B cell (primary cell): ENCODE measurements at regions not wholly inside any gene's neighbourhood (a gene's known extent, or its start where the extent isn't known, plus 50 kb on each side); places are given as distances from the start of the nearest gene placed in this dataset.

Experiments
- ATAC-seq: fragments of 200-7000 bp; cut with Tn5 transposase; one replicate; pipeline ENCODE4 v1.10.0; 2021; ENCODE audit warnings: low read depth, mild to moderate bottlenecking, moderate number of reproducible peaks, moderate library complexity
- CTCF ChIA-PET: fragments of 350-600 bp; sonication (Branson Sonifier 250); formaldehyde crosslinking; loops from one replicate; lab custom pipeline; 2021; ENCODE audit warnings: antibody characterized with exemption, inconsistent platforms; lab: Charles Lee
- POLR2A ChIA-PET: fragments of 350-600 bp; sonication (Branson Sonifier 250); formaldehyde crosslinking; loops from one replicate; lab custom pipeline; 2021; ENCODE audit warnings: antibody characterized with exemption; lab: Charles Lee
- DNase-seq: peaks from one replicate; pipeline ENCODE4 v3.0.0; 2013
- H2AFZ ChIP-seq: 2 replicates; pipeline ENCODE4 v1.6.1; 2012; ENCODE audit warnings: mild to moderate bottlenecking, low read depth, low read length; ENCODE audit not compliant: insufficient read depth, poor library complexity, severe bottlenecking
- H3K27ac ChIP-seq, 2 donors: 1 replicate in 1 of 2; 2 replicates in 1 of 2; pipeline ENCODE4 v1.5.1; 2012 to 2013; ENCODE audit warnings: low read length in 2 of 2, mild to moderate bottlenecking in 2 of 2, moderate library complexity in 1 of 2
- H3K27me3 ChIP-seq, 4 experiments: fragments of 200-600 bp in 1 of 4; sonication (generic) in 1 of 4; replicated peaks in 1 of 4; 1 replicate in 2 of 4; 2 replicates in 2 of 4; pipeline versions ENCODE4 v1.6.1 to v1.7.0; 2013 to 2016; ENCODE audit warnings: low read length in 3 of 4, mild to moderate bottlenecking in 2 of 4, mixed read lengths in 1 of 4, moderate library complexity in 1 of 4; ENCODE audit not compliant: insufficient read depth in 4 of 4, control insufficient read depth in 3 of 4; ENCODE audit errors: control extremely low read depth in 1 of 4
- H3K36me3 ChIP-seq, 2 experiments: replicated peaks in 1 of 2; 1 replicate in 1 of 2; 2 replicates in 1 of 2; pipeline versions ENCODE4 v1.6.1 to v1.7.1; 2013; ENCODE audit warnings: low read length in 1 of 2; ENCODE audit not compliant: insufficient read depth in 2 of 2, control insufficient read depth in 1 of 2; ENCODE audit errors: control extremely low read depth in 1 of 2, extremely low read depth in 1 of 2
- H3K4me1 ChIP-seq, 2 donors: fragments of 200-600 bp in 1 of 2; sonication (generic) in 1 of 2; 1 replicate in 1 of 2; 2 replicates in 1 of 2; pipeline versions ENCODE4 v1.5.1 to v1.6.1; 2013 to 2017; ENCODE audit warnings: low read length in 2 of 2; ENCODE audit not compliant: control insufficient read depth in 2 of 2, insufficient read depth in 2 of 2
- H3K4me2 ChIP-seq: replicated peaks from 2 replicates; pipeline ENCODE3; 2012; ENCODE audit warnings: mild to moderate bottlenecking, low read depth, low read length; ENCODE audit not compliant: poor library complexity, severe bottlenecking
- H3K4me3 ChIP-seq, 5 experiments: fragments of 200-600 bp in 1 of 5; sonication (generic) in 1 of 5; 1 replicate in 3 of 5; 2 replicates in 2 of 5; pipeline versions ENCODE4 v1.5.1 to v1.7.0; 2011 to 2016; ENCODE audit warnings: low read length in 4 of 5, mild to moderate bottlenecking in 4 of 5, low read depth in 2 of 5, control low read depth in 1 of 5, moderate library complexity in 1 of 5; ENCODE audit not compliant: insufficient read depth in 1 of 5; ENCODE audit errors: control extremely low read depth in 1 of 5, extremely low read depth in 1 of 5
- H3K79me2 ChIP-seq: fragments of 200-600 bp; sonication (generic); one replicate; pipeline ENCODE4 v1.6.0; 2016; ENCODE audit warnings: low read length; ENCODE audit not compliant: control insufficient read depth, insufficient read depth
- H3K9ac ChIP-seq: fragments of 200-600 bp; sonication (generic); 2 replicates; pipeline ENCODE4 v1.6.1; 2017; ENCODE audit warnings: mild to moderate bottlenecking, low read length, moderate library complexity
- H3K9me3 ChIP-seq, 3 donors: one replicate each; pipeline versions ENCODE4 v1.6.1 to v1.7.1; 2013; ENCODE audit warnings: low read length in 2 of 3; ENCODE audit not compliant: control insufficient read depth in 2 of 3, insufficient read depth in 1 of 3; ENCODE audit errors: control extremely low read depth in 1 of 3
- H4K20me1 ChIP-seq: 2 replicates; pipeline ENCODE4 v1.6.0; 2012; ENCODE audit warnings: mild to moderate bottlenecking, low read length; ENCODE audit not compliant: insufficient read depth, control insufficient read depth, poor library complexity, severe bottlenecking
- H3K27ac Mint-ChIP-seq: one replicate; pipeline ENCODE4 v1.8.0; 2021; ENCODE audit warnings: mixed read lengths
- H3K27me3 Mint-ChIP-seq: one replicate; pipeline ENCODE4 v1.8.0; 2021; ENCODE audit warnings: mixed read lengths
- H3K4me1 Mint-ChIP-seq: one replicate; pipeline ENCODE4 v1.8.0; 2021; ENCODE audit warnings: mixed read lengths
- H3K4me3 Mint-ChIP-seq: one replicate; pipeline ENCODE4 v1.8.0; 2021; ENCODE audit warnings: mixed read lengths
- H3K9me3 Mint-ChIP-seq: one replicate; pipeline ENCODE4 v1.8.0; 2022; ENCODE audit warnings: mixed read lengths; ENCODE audit not compliant: insufficient read depth
- CTCF ChIP-seq: fragments of 200-600 bp; IDR thresholded peaks from one replicate; pipeline ENCODE4 v1.8.0; 2022; ENCODE audit warnings: antibody characterized with exemption, mild to moderate bottlenecking
- EZH2 ChIP-seq: IDR thresholded peaks from 2 replicates; pipeline ENCODE4 v1.6.1; 2012; ENCODE audit warnings: borderline replicate concordance, low read depth, mild to moderate bottlenecking, moderate library complexity, low read length; ENCODE audit not compliant: insufficient read depth, poor library complexity, severe bottlenecking
- WGBS: methylation state at CpG from one replicate; pipeline ENCODE4 v1.1.5; 2013; ENCODE audit warnings: missing lambda C conversion rate; ENCODE audit not compliant: insufficient coverage; 5-methylcytosine and 5-hydroxymethylcytosine counted together
- intact Hi-C: fragments of 100-400 bp; cut with micrococcal nuclease; formaldehyde crosslinking; loops from one replicate; pipeline ENCODE4 v1.10.0; 2022

GRCh38 chr12:105738051-105738450 lies 400.7 kb downstream of the NUAK1 start:
- ChIA-PET POLR2A (no interaction called here), CTCF (no interaction called here)
- Mint-ChIP-seq H3K4me3 (peak overlapping the region; percentile 4), H3K4me1 (peaks cover 4% of the 10 kb centered on the region), H3K9me3 (no peaks in the 10 kb centered on the region), H3K27me3 (no peaks in the 10 kb centered on the region), H3K27ac (no peak overlapping the region)
- DNase-seq (no peak), ATAC-seq (no peak)
- H3K9me3 ChIP-seq, result no peaks in the 10 kb centered on the region
- H3K4me1 ChIP-seq, result no peaks in the 10 kb centered on the region
- intact Hi-C loops, result no loop called here
- H3K4me3 ChIP-seq, result no peak overlapping the region
- TF ChIP-seq CTCF (no peak), EZH2 (no peak)
- peaks cover 0 to 4% (median 0%) of the 10 kb centered on the region in 4 experiments for H3K27me3 ChIP-seq
- 91% methylated on average over 6 of the region's 9 CpGs for WGBS
- H3K36me3 ChIP-seq, result no peaks in the 10 kb centered on the region
- no peak overlapping the region for H3K9ac ChIP-seq
- H3K79me2 ChIP-seq, result no peaks in the 10 kb centered on the region
- no peak overlapping the region for H3K27ac ChIP-seq
- no peak overlapping the region for H2AFZ ChIP-seq
- H4K20me1 ChIP-seq, result no peaks in the 10 kb centered on the region
- H3K4me2 ChIP-seq, result no peak overlapping the region

GRCh38 chr12:105740369-105740768 lies 398.4 kb downstream of the NUAK1 start:
- WGBS, result 100% methylated on average over 2 of the region's 2 CpGs
- Histone ChIP-seq H3K79me2 (no peaks in the 10 kb centered on the region), H3K4me3 (no peak overlapping the region), H4K20me1 (no peaks in the 10 kb centered on the region), H3K36me3 (no peaks in the 10 kb centered on the region), H3K9ac (no peak overlapping the region), H3K27ac (no peak overlapping the region), H3K4me2 (no peak overlapping the region), H2AFZ (no peak overlapping the region), H3K27me3 (peaks cover 0 to 4% (median 0%) of the 10 kb centered on the region in 4 experiments), H3K9me3 (no peaks in the 10 kb centered on the region), H3K4me1 (no peaks in the 10 kb centered on the region)
- ChIA-PET CTCF (no interaction called here), POLR2A (no interaction called here)
- Mint-ChIP-seq H3K4me3 (no peak overlapping the region), H3K9me3 (no peaks in the 10 kb centered on the region), H3K4me1 (peaks cover 4% of the 10 kb centered on the region), H3K27me3 (no peaks in the 10 kb centered on the region), H3K27ac (no peak overlapping the region)
- no peak for TF ChIP-seq EZH2
- no peak for TF ChIP-seq CTCF
- intact Hi-C loops, result no loop called here
- no peak for ATAC-seq
- DNase-seq, result no peak
